GM19395 (cell line): ENCODE measurements at regions not wholly inside any gene's neighbourhood (a gene's known extent, or its start where the extent isn't known, plus 50 kb on each side); places are given as distances from the start of the nearest gene placed in this dataset.

Experiments used
- ATAC-seq: cut with Tn5 transposase; IDR thresholded peaks from one replicate; pipeline ENCODE4 v1.9.1; 2021; ENCODE audit warnings: mild to moderate bottlenecking, moderate library complexity; ENCODE audit not compliant: unreplicated experiment

DNA sequence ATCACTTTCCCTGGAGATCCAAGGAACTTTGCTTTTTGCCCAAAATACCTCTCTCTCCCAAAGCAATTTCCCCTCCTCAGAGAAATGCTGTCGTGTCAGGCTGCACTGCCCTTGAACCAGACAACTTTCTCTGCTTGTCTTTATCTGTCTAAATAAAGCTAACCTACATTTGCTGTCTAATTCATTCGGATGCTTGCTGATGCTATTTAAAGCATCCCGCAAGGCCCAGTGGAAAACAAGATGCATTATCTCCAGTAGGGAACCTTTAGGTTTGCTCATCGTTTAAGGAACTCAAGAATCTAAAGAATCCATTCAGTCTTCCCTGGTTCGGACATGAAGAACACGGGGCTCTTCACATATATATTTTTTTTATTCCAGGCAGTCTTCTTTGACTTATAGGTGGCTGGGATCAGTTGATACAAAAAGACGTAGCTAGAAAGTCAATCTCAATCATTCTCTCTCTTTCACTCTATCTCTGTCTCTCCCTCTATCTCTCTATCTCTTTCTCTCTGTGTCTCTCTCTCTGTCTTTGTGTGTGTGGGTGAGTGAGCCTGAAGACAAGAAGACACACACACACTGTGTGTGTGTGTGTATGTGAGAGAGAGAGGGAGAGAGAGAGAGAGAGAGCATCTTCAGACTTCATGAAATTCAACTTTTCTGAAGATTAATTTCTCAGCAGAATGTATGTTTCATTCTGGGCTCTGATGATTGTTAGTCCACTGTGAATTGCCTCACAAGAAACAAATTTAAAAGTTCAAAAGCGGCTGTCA lies 92.8 kb upstream of the MKLN1 start:
- ATAC-seq: no peak

DNA sequence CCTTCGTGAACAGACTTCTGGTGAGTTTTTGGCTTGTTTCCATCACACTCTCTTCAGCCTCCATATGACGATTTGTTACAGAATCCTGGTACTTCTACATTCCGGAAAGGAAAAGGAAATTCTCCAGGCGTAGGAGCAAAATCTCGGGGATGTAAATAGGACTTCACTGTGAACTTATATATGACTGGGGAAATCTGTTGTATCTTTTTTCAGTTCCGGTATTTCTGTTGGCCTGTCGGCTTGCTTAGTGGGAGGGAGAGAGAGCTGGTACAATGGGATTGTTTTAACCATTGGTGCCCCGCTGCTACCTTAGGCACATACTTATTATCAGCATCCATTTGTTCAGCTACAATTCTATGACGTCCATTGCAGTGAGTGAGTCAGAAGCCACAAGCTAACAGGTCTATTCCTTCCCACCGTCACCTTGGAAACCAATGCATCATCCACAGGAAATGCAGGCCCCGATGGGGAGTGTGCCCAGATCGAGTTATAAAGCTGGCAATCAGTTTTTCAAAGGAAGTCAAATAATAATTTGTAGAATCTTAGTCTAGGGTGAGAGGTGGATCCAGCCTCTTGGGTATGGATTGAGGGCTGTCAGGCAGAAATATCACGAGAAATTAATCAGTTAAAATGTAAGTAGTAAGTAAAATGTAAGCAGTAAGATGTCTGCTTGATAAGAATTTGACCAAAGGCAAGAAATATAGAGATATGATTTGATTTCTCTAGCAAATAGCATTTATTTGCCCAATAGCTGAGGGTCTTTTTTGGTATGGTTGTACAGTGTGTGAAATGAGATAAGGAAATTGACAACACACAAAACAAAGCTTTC lies 92.0 kb upstream of the MKLN1 start:
- ATAC-seq: no peak

DNA sequence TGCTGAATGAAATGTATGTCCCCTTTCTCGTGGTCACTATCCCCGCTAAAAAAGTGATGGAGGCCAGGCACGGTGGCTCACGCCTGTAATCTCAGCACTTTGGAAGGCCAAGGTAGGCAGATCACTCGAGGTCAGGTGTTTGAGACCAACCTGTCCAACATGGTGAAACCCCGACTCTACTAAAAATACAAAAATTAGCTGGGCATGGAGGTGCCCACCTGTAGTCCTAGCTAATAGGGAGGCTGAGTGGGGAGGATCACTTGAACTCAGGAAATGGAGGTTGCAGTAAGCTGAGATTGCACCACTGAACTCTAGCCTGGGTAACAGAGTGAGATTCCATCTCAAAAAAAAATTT lies 91.4 kb upstream of the MKLN1 start:
- ATAC-seq: no peak

DNA sequence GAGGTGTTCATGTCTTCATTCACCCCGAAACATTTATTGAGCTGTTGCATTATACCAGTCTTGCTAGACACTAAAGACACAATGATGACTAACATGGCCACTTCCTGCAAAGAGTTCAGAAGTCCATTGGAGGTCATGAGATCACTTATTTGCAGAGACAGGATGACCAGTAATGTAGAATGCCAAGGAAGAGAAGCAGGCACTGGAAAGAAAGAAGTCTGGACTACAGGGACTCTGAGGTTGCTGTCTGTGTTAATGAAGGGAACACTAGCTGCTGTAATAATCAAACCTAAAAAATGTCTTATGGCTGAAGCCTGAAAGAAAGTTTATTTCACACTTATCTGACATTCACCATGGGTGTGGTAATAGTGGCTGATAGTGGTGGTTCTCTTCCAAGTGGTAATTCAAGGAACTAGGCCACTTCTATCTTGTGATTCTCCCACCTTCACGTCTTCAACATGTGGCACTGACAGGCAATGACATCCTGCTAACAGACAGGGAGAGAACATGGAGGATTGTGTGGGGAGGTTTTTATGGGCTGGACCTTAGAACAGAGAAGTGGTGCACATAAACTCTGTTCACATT lies 89.2 kb upstream of the MKLN1 start:
- no peak for ATAC-seq

GRCh38 chr7:131241386-131241785 lies 86.3 kb upstream of the MKLN1 start:
- no peak for ATAC-seq

- no peak for ATAC-seq
Observed at GRCh38 chr7:131242123-131242650, 85.5 kb upstream of the MKLN1 start.

GRCh38 chr7:131244259-131244852 lies 83.3 kb upstream of the MKLN1 start:
- no peak for ATAC-seq

GRCh38 chr7:131249003-131249402 lies 78.7 kb upstream of the MKLN1 start:
- no peak for ATAC-seq

- ATAC-seq: no peak
Observed at GRCh38 chr7:131249483-131249882, 78.2 kb upstream of the MKLN1 start.

DNA sequence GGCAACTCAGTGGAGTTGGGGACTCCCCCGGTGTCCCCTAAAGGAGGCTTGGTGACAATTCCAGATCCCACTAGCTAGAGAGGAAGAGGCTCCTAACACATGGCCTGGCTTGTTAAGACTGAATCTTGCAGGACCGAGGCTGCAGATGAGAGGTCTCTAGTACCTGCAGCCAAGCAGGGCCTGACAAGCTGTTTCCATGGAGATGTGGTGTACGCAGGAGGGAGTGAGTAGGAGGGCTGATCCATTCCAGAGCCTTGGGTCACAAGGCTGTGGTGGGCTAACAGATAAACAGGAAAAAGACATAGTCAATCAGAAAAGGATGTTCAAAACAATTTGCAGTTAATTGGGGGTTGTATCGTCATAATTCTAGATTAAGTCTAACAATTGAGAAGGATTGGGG lies 77.3 kb upstream of the MKLN1 start:
- ATAC-seq: no peak

- no peak for ATAC-seq
Observed at GRCh38 chr7:131251371-131251770, 76.3 kb upstream of the MKLN1 start.

- no peak for ATAC-seq
Observed at GRCh38 chr7:131252976-131253375, 74.7 kb upstream of the MKLN1 start.

GRCh38 chr7:131254211-131254610 lies 73.5 kb upstream of the MKLN1 start:
- no peak for ATAC-seq

GRCh38 chr7:131255242-131255641 lies 72.4 kb upstream of the MKLN1 start:
- no peak for ATAC-seq

GRCh38 chr7:131261476-131261994 lies 66.1 kb upstream of the MKLN1 start:
- no peak for ATAC-seq

DNA sequence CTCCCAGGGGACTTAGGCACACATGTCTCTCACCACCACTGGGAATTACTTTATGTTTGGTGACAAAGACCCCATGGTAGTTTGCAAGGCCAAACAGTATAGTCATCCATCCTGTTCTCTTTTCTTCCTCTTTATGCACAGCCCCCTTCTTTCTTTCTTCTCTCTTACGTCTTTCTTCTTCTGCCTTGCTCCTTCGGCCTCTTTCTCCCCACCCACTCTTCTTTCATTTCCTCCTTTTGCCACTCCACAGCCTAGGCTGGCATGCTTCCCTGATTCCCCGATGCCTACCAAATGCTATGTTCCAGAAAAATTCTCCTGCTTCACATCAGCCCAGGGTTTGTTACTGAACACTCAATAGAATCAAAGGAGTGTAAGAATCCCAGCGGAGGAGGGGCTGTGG lies 62.4 kb upstream of the MKLN1 start:
- ATAC-seq: no peak

DNA sequence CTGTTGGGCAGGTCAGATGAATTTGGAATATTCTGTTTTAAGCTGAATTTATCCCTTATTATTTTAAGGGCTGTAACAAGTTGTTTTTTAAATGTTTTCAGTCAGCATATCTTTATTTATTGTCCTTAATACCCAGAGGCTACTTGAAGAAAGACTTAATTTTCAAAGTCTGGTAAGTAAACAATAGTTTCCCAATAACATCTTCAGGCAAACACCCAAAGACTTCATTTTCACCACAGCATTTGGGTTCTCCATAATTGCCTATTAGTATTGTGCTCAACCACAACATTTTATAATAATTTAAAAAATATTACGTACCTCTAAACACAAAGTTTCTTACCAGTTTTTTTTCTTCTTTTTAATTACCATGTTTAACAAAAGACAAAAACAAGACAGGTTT lies 60.0 kb upstream of the MKLN1 start:
- no peak for ATAC-seq

- ATAC-seq: no peak
Observed at GRCh38 chr7:131268906-131269305, 58.8 kb upstream of the MKLN1 start.

- ATAC-seq: no peak
Observed at GRCh38 chr7:131272086-131272485, 55.6 kb upstream of the MKLN1 start.

- ATAC-seq: no peak
Observed at GRCh38 chr7:131274986-131275385, 52.7 kb upstream of the MKLN1 start.

DNA sequence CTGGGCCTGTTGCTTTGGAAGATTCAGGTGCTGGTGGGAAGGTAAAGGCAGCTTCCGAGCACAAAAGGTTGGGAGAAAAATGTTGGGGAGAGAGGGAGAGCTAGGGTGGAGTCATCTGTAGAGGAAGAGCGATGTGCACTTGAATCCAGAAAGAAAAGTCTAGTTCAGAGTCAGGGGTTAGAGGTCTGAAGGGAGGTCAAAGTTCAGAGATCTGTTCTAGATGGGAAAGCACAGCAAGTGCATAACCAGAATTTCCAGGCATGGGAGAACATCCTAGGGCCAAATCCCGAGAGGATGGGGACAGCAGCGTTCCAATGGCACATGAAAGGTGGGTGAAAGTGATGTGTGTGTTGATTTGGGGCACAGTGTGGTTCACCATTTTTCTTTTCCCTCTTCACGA lies 51.5 kb upstream of the MKLN1 start:
- no peak for ATAC-seq
